Stimulated activated effector memory CD8-positive, alpha-beta T cell treated with anti-CD3 and anti-CD28 coated beads, Interleukin-12 subunit alpha, Interleukin-12 subunit beta, amount 100 ng/mL, for 72 hours (primary cell): ENCODE measurements at regions not wholly inside any gene's neighbourhood (a gene's known extent, or its start where the extent isn't known, plus 50 kb on each side); places are given as distances from the start of the nearest gene placed in this dataset.
A peak's percentile ranks its signal among the peaks of the same experiment; 100 is the strongest.

ENCODE experiments used
- ATAC-seq: fragments of 150-1000 bp; cut with Tn5 transposase; 2 replicates; pipeline ENCODE4 v1.10.0; 2021
- DNase-seq, 2 donors: peaks; one replicate each; pipeline ENCODE4 v3.0.0; 2021 to 2022; ENCODE audit warnings: low spot score in 2 of 2
- H3K27ac Mint-ChIP-seq: one replicate; pipeline ENCODE4 v1.8.0; 2022; ENCODE audit warnings: mild to moderate bottlenecking, mixed read lengths
- H3K36me3 Mint-ChIP-seq: one replicate; pipeline ENCODE4 v1.8.0; 2022; ENCODE audit warnings: mild to moderate bottlenecking, mixed read lengths
- H3K4me1 Mint-ChIP-seq: one replicate; pipeline ENCODE4 v1.8.0; 2022; ENCODE audit warnings: mixed read lengths
- H3K4me3 Mint-ChIP-seq: one replicate; pipeline ENCODE4 v1.8.0; 2022; ENCODE audit warnings: mild to moderate bottlenecking, mixed read lengths
- H3K9me3 Mint-ChIP-seq: one replicate; pipeline ENCODE4 v1.8.0; 2022; ENCODE audit warnings: mixed read lengths

GRCh38 chr6:81486234-81486633 is 266.2 kb downstream of the TENT5A start:
- no peaks in the 10 kb centered on the region for H3K36me3 Mint-ChIP-seq
- ATAC-seq (no peak), DNase-seq (no peak)
- peaks cover 8% of the 10 kb centered on the region for H3K9me3 Mint-ChIP-seq
- H3K27ac Mint-ChIP-seq, result no peak overlapping the region
- no peak overlapping the region for H3K4me3 Mint-ChIP-seq
- H3K4me1 Mint-ChIP-seq, result no peaks in the 10 kb centered on the region

- ATAC-seq (no peak), DNase-seq (no peak)
- Mint-ChIP-seq H3K9me3 (peaks cover 8% of the 10 kb centered on the region), H3K36me3 (no peaks in the 10 kb centered on the region), H3K27ac (no peak overlapping the region), H3K4me3 (no peak overlapping the region), H3K4me1 (no peaks in the 10 kb centered on the region)
These were observed 267.1 kb downstream of the TENT5A start for GRCh38 chr6:81485395-81485794.

- H3K27ac Mint-ChIP-seq, result no peak overlapping the region
- peaks cover 4% of the 10 kb centered on the region for H3K9me3 Mint-ChIP-seq
- DNase-seq (no peak), ATAC-seq (no peak)
- no peak overlapping the region for H3K4me3 Mint-ChIP-seq
- H3K4me1 Mint-ChIP-seq, result no peaks in the 10 kb centered on the region
- no peaks in the 10 kb centered on the region for H3K36me3 Mint-ChIP-seq
These were observed 268.2 kb downstream of the TENT5A start for GRCh38 chr6:81484251-81484650.

- Mint-ChIP-seq H3K36me3 (no peaks in the 10 kb centered on the region), H3K4me1 (no peaks in the 10 kb centered on the region), H3K4me3 (no peak overlapping the region), H3K27ac (no peak overlapping the region), H3K9me3 (peaks cover 6% of the 10 kb centered on the region)
- DNase-seq (no peak), ATAC-seq (no peak)
These were observed 272.3 kb downstream of the TENT5A start for GRCh38 chr6:81480139-81480538.

- Mint-ChIP-seq H3K36me3 (no peaks in the 10 kb centered on the region), H3K4me1 (no peaks in the 10 kb centered on the region), H3K27ac (no peak overlapping the region), H3K4me3 (no peak overlapping the region), H3K9me3 (peaks cover 9% of the 10 kb centered on the region)
- no peak for DNase-seq
- ATAC-seq, result no peak
These were observed 275.6 kb downstream of the TENT5A start for GRCh38 chr6:81476881-81477280.

- no peak overlapping the region for H3K27ac Mint-ChIP-seq
- peaks cover 9% of the 10 kb centered on the region for H3K9me3 Mint-ChIP-seq
- ATAC-seq (no peak), DNase-seq (no peak)
- H3K4me3 Mint-ChIP-seq, result no peak overlapping the region
- no peaks in the 10 kb centered on the region for H3K4me1 Mint-ChIP-seq
- no peaks in the 10 kb centered on the region for H3K36me3 Mint-ChIP-seq
These were observed 276.8 kb downstream of the TENT5A start for GRCh38 chr6:81475646-81476045.

- Mint-ChIP-seq H3K4me1 (no peaks in the 10 kb centered on the region), H3K9me3 (peaks cover 9% of the 10 kb centered on the region), H3K4me3 (no peak overlapping the region), H3K27ac (no peak overlapping the region), H3K36me3 (no peaks in the 10 kb centered on the region)
- ATAC-seq (no peak), DNase-seq (no peak)
These were observed 286.6 kb downstream of the TENT5A start for GRCh38 chr6:81465859-81466258.

GRCh38 chr6:81456416-81456815 is 296.1 kb downstream of the TENT5A start:
- H3K4me3 Mint-ChIP-seq, result no peak overlapping the region
- H3K27ac Mint-ChIP-seq, result no peak overlapping the region
- H3K36me3 Mint-ChIP-seq, result no peaks in the 10 kb centered on the region
- DNase-seq (no peak), ATAC-seq (no peak)
- no peaks in the 10 kb centered on the region for H3K4me1 Mint-ChIP-seq
- H3K9me3 Mint-ChIP-seq, result peaks cover 3% of the 10 kb centered on the region

GRCh38 chr6:81455641-81456040 is 296.8 kb downstream of the TENT5A start:
- peaks cover 3% of the 10 kb centered on the region for H3K9me3 Mint-ChIP-seq
- DNase-seq (no peak), ATAC-seq (no peak)
- H3K36me3 Mint-ChIP-seq, result no peaks in the 10 kb centered on the region
- no peak overlapping the region for H3K27ac Mint-ChIP-seq
- H3K4me1 Mint-ChIP-seq, result no peaks in the 10 kb centered on the region
- no peak overlapping the region for H3K4me3 Mint-ChIP-seq

- H3K27ac Mint-ChIP-seq, result no peak overlapping the region
- no peaks in the 10 kb centered on the region for H3K4me1 Mint-ChIP-seq
- ATAC-seq (peak; percentile 94), DNase-seq (no peak)
- no peak overlapping the region for H3K4me3 Mint-ChIP-seq
- H3K9me3 Mint-ChIP-seq, result no peaks in the 10 kb centered on the region
- H3K36me3 Mint-ChIP-seq, result no peaks in the 10 kb centered on the region
These were observed 300.7 kb downstream of the TENT5A start for GRCh38 chr6:81451787-81452186.

GRCh38 chr6:81450180-81450579 is 302.3 kb downstream of the TENT5A start:
- no peak overlapping the region for H3K4me3 Mint-ChIP-seq
- H3K9me3 Mint-ChIP-seq, result no peaks in the 10 kb centered on the region
- H3K36me3 Mint-ChIP-seq, result no peaks in the 10 kb centered on the region
- H3K4me1 Mint-ChIP-seq, result no peaks in the 10 kb centered on the region
- no peak overlapping the region for H3K27ac Mint-ChIP-seq
- DNase-seq, result no peak
- no peak for ATAC-seq

GRCh38 chr6:81446509-81446908 is 306.0 kb downstream of the TENT5A start:
- H3K4me1 Mint-ChIP-seq, result no peaks in the 10 kb centered on the region
- no peak overlapping the region for H3K4me3 Mint-ChIP-seq
- DNase-seq (no peak), ATAC-seq (no peak)
- H3K27ac Mint-ChIP-seq, result no peak overlapping the region
- H3K36me3 Mint-ChIP-seq, result no peaks in the 10 kb centered on the region
- no peaks in the 10 kb centered on the region for H3K9me3 Mint-ChIP-seq

- DNase-seq, result no peak
These were observed 313.1 kb downstream of the TENT5A start for GRCh38 chr6:81439417-81439816.

GRCh38 chr6:81436990-81437389 is 315.5 kb downstream of the TENT5A start:
- no peaks in the 10 kb centered on the region for H3K4me1 Mint-ChIP-seq
- H3K4me3 Mint-ChIP-seq, result no peak overlapping the region
- no peak for DNase-seq
- no peaks in the 10 kb centered on the region for H3K36me3 Mint-ChIP-seq
- ATAC-seq, result no peak
- H3K9me3 Mint-ChIP-seq, result peaks cover 29% of the 10 kb centered on the region
- H3K27ac Mint-ChIP-seq, result no peak overlapping the region

More at GRCh38 chr6:81439417-81439816, 313.1 kb downstream of the TENT5A start:
- Mint-ChIP-seq H3K9me3 (peaks cover 28% of the 10 kb centered on the region), H3K36me3 (no peaks in the 10 kb centered on the region), H3K4me1 (no peaks in the 10 kb centered on the region), H3K4me3 (no peak overlapping the region), H3K27ac (no peak overlapping the region)
- no peak for ATAC-seq

GRCh38 chr6:81413306-81413705 is 339.2 kb downstream of the TENT5A start:
- ATAC-seq (no peak), DNase-seq (no peak)
- H3K36me3 Mint-ChIP-seq, result no peaks in the 10 kb centered on the region
- H3K27ac Mint-ChIP-seq, result no peak overlapping the region
- H3K4me1 Mint-ChIP-seq, result no peaks in the 10 kb centered on the region
- H3K9me3 Mint-ChIP-seq, result no peaks in the 10 kb centered on the region
- H3K4me3 Mint-ChIP-seq, result no peak overlapping the region

- ATAC-seq (no peak), DNase-seq (no peak)
- Mint-ChIP-seq H3K4me1 (no peaks in the 10 kb centered on the region), H3K9me3 (no peaks in the 10 kb centered on the region), H3K4me3 (no peak overlapping the region), H3K27ac (no peak overlapping the region), H3K36me3 (no peaks in the 10 kb centered on the region)
These were observed 350.4 kb downstream of the TENT5A start for GRCh38 chr6:81401970-81402690.

- H3K9me3 Mint-ChIP-seq, result peaks cover under 1% of the 10 kb centered on the region
- DNase-seq (no peak), ATAC-seq (no peak)
- no peak overlapping the region for H3K27ac Mint-ChIP-seq
- H3K4me1 Mint-ChIP-seq, result no peaks in the 10 kb centered on the region
- H3K36me3 Mint-ChIP-seq, result no peaks in the 10 kb centered on the region
- H3K4me3 Mint-ChIP-seq, result no peak overlapping the region
These were observed 355.6 kb downstream of the TENT5A start for GRCh38 chr6:81396916-81397315.
